K562 (cell line): ENCODE measurements at regions not wholly inside any gene's neighbourhood (a gene's known extent, or its start where the extent isn't known, plus 50 kb on each side); places are given as distances from the start of the nearest gene placed in this dataset.

ENCODE experiments used
- ATAC-seq: fragments of 200-7000 bp; cut with Tn5 transposase; 3 replicates; pipeline ENCODE4 v1.9.1; 2020; ENCODE audit warnings: moderate library complexity
- BruUV-seq: library from RNA; stranded (reverse); fragments of 400-500 nt; replicated peaks from 2 replicates; lab custom pipeline; 2021; lab: Mats Ljungman, UMichigan
- CTCF ChIA-PET: fragments of 300-600 bp; formaldehyde crosslinking; extraction: SDS; loops from one replicate; lab custom pipeline; 2021; ENCODE audit warnings: low intra/inter-chr PET ratio; lab: Yijun Ruan, JAX
- POLR2A ChIA-PET: fragments of 300-600, 350-650 bp; sonication (Branson Sonifier 250); formaldehyde crosslinking; extraction: SDS; loops from one replicate; lab custom pipeline; 2021; ENCODE audit warnings: antibody characterized with exemption, inconsistent platforms; lab: Yijun Ruan, JAX
- DNase-seq, 4 experiments: peaks; one replicate each; pipeline versions ENCODE4 v3.0.0 to v3.0.0-alpha.2; 2011 to 2018; ENCODE audit warnings: low spot score in 3 of 4, mixed read lengths in 3 of 4; ENCODE audit errors: extremely low read depth in 1 of 4
- FAIRE-seq: peaks from 2 replicates; lab custom pipeline; 2011; peaks lifted over from hg19 to GRCh38; lab: Jason Lieb, UNC
- H2AFZ ChIP-seq: 2 replicates; pipeline ENCODE4 v1.6.0; 2011; ENCODE audit warnings: low read depth, low read length, control low read depth, inconsistent platforms
- H3K27ac ChIP-seq: fragments of 200-600 bp; 3 replicates; pipeline ENCODE4 v1.8.0; 2011; ENCODE audit warnings: low read depth, mild to moderate bottlenecking, control low read depth, inconsistent platforms, low read length, moderate library complexity, mixed read lengths; ENCODE audit errors: extremely low read depth
- H3K27me3 ChIP-seq, 2 experiments: fragments of 300-600 bp in 1 of 2; 2 replicates in 1 of 2; 3 replicates in 1 of 2; pipeline versions ENCODE4 v1.6.0 to v1.8.0; 2011; ENCODE audit warnings: inconsistent platforms in 2 of 2, low read length in 2 of 2, mild to moderate bottlenecking in 1 of 2, mixed read lengths in 1 of 2, moderate library complexity in 1 of 2; ENCODE audit not compliant: control insufficient read depth in 2 of 2, insufficient read depth in 2 of 2
- H3K36me3 ChIP-seq: fragments of 300-600 bp; 3 replicates; pipeline ENCODE4 v1.8.0; 2011; ENCODE audit warnings: mild to moderate bottlenecking, low read length, inconsistent platforms; ENCODE audit not compliant: control insufficient read depth, insufficient read depth
- H3K4me1 ChIP-seq, 2 experiments: fragments of 200-600 bp in 1 of 2; replicated peaks in 1 of 2; 2 replicates in 1 of 2; 3 replicates in 1 of 2; pipeline versions ENCODE4 v1.5.1 to v1.8.0; 2011; ENCODE audit warnings: inconsistent platforms in 2 of 2, low read length in 2 of 2, mild to moderate bottlenecking in 1 of 2, mixed read lengths in 1 of 2, moderate library complexity in 1 of 2; ENCODE audit not compliant: control insufficient read depth in 2 of 2, insufficient read depth in 2 of 2
- H3K4me2 ChIP-seq: 2 replicates; pipeline ENCODE4 v1.6.1; 2011; ENCODE audit warnings: low read length, control low read depth, inconsistent platforms, mixed read lengths; ENCODE audit not compliant: insufficient read depth
- H3K4me3 ChIP-seq: fragments of 200-600 bp; sonication (generic), shearing (Covaris generic); 2 replicates; pipeline ENCODE4 v1.5.1; 2016; ENCODE audit warnings: control low read depth, inconsistent platforms
- H3K79me2 ChIP-seq: fragments of 200-600 bp; 3 replicates; pipeline ENCODE4 v1.8.0; 2011; ENCODE audit warnings: low read length, inconsistent platforms; ENCODE audit not compliant: control insufficient read depth, insufficient read depth
- H3K9ac ChIP-seq, 2 experiments: 2 replicates each; pipeline versions ENCODE4 v1.6.0 to v1.6.1; 2011; ENCODE audit warnings: low read depth in 2 of 2, low read length in 2 of 2, control low read depth in 1 of 2, inconsistent platforms in 1 of 2, mild to moderate bottlenecking in 1 of 2, mixed read lengths in 1 of 2; ENCODE audit not compliant: insufficient read depth in 1 of 2
- H3K9me1 ChIP-seq: one replicate; pipeline ENCODE4 v1.6.0; 2011; ENCODE audit warnings: inconsistent platforms, mild to moderate bottlenecking, low read length, moderate library complexity; ENCODE audit not compliant: control insufficient read depth, insufficient read depth
- H3K9me3 ChIP-seq: replicated peaks from 2 replicates; pipeline ENCODE4 v1.5.1; 2011; ENCODE audit warnings: low read depth, low read length, inconsistent platforms; ENCODE audit not compliant: control insufficient read depth, insufficient read depth
- H4K20me1 ChIP-seq: replicated peaks from 2 replicates; pipeline ENCODE4 v1.6.1; 2011; ENCODE audit warnings: low read length, inconsistent platforms, mixed read lengths; ENCODE audit not compliant: control insufficient read depth, insufficient read depth
- ELF4 ChIP-seq: fragments of 450-650 bp; formaldehyde crosslinking; IDR thresholded peaks from 2 replicates; pipeline ENCODE4 v1.4.0; 2022; ENCODE audit warnings: missing genetic modification characterization
- HNRNPUL1 ChIP-seq: fragments of 200-400 bp; formaldehyde crosslinking; IDR thresholded peaks from 2 replicates; pipeline ENCODE4 v1.6.1; 2017; ENCODE audit warnings: low read length
- PPARD ChIP-seq: fragments of 250-450 bp; sonication (Bioruptor Pico); IDR thresholded peaks from 2 replicates; pipeline ENCODE4 v1.8.0; 2022; ENCODE audit warnings: inconsistent platforms, mild to moderate bottlenecking, moderate library complexity
- PTRF ChIP-seq: fragments of 450-650 bp; IDR thresholded peaks from 2 replicates; pipeline ENCODE4 v1.6.1; 2016; ENCODE audit warnings: mild to moderate bottlenecking, missing genetic modification characterization, missing compliant biosample characterization
- THRB ChIP-seq: fragments of 450-650 bp; formaldehyde crosslinking; conservative IDR thresholded peaks from 2 replicates; pipeline ENCODE4 v1.4.0; 2022; ENCODE audit warnings: mild to moderate bottlenecking, missing genetic modification characterization
- ZKSCAN1 ChIP-seq: fragments of 150-350 bp; IDR thresholded peaks from 2 replicates; pipeline ENCODE4 v1.6.1; 2016; ENCODE audit warnings: low read depth, low read length
- WGBS: fragments of 100-300 bp; shearing (Covaris generic); methylation state at CpG from one replicate; pipeline ENCODE4 v1.1.6; 2016; ENCODE audit warnings: low coverage, mixed read lengths; ENCODE audit not compliant: insufficient coverage; ENCODE audit errors: missing lambda C conversion rate; 5-methylcytosine and 5-hydroxymethylcytosine counted together
- in situ Hi-C: fragments of 300-500 bp; cut with MboI; formaldehyde crosslinking; loops from 4 replicates; pipeline ENCODE4 v1.15.0; 2018; ENCODE audit warnings: inconsistent platforms, mixed read lengths
- intact Hi-C: fragments of 100-400 bp; cut with micrococcal nuclease; formaldehyde crosslinking; loops from 2 replicates; pipeline ENCODE4 v1.14.2; 2022

- intact Hi-C loops (no loop called here), in situ Hi-C loops (no loop called here)
- H3K27ac ChIP-seq: no peak overlapping the region
- no peak overlapping the region for H3K4me3 ChIP-seq
- no peak overlapping the region for H3K9ac ChIP-seq
- TF ChIP-seq PTRF (no peak), HNRNPUL1 (no peak), PPARD (CRISPR knock-in tag) (no peak), ELF4 (no peak), ZKSCAN1 (no peak), THRB (CRISPR knock-in tag) (no peak)
- ChIA-PET POLR2A (no interaction called here), CTCF (no interaction called here)
- ATAC-seq (no peak), FAIRE-seq (no peak), DNase-seq (no peak)
- H3K9me3 ChIP-seq: no peaks in the 10 kb centered on the region
- 6% methylated on average over 3 of the region's 4 CpGs for WGBS
- no peaks in the 10 kb centered on the region for H3K36me3 ChIP-seq
- no peaks in the 10 kb centered on the region for H3K4me1 ChIP-seq
- H3K27me3 ChIP-seq: peaks cover 0 to 4% of the 10 kb centered on the region in 2 experiments; a peak in 2 of 5 replicates
- H3K4me2 ChIP-seq: no peak overlapping the region
- no peaks in the 10 kb centered on the region for H3K79me2 ChIP-seq
- H2AFZ ChIP-seq: no peak overlapping the region
- no peaks in the 10 kb centered on the region for H4K20me1 ChIP-seq
- no peaks in the 10 kb centered on the region for H3K9me1 ChIP-seq
- no TSS peak for BruUV-seq
These were observed 441.5 kb upstream of the TNP1 start for GRCh38 chr2:217301142-217301925.
